ENCODE measurements at regions not wholly inside any gene's neighbourhood (a gene's known extent, or its start where the extent isn't known, plus 50 kb on each side); places are given as distances from the start of the nearest gene placed in this dataset.

DNA sequence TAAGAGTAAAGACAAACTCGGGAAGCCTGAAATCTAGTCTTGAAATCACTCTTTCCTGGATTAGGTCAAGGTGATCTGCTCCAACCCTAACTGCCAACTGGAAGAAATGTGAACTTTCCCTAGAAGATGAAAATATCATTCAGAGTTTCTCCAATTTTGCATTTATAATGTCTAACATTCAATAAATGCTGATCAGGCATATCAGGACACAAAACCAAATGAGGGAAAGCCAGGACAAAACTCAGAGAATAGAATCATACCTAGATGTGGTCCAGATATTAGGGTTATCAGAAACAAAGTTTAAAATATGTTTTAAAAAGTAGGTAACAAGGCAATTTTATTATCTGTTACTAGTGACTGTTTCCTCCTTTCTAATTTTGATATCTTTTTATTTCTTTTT is 335.5 kb upstream of the MAP3K7 start:
- Histone ChIP-seq H3K9me3 (no peaks in the 10 kb centered on the region), H3K36me3 (no peaks in the 10 kb centered on the region), H3K4me3 (no peak overlapping the region), H3K4me1 (no peaks in the 10 kb centered on the region), H3K27me3 (no peaks in the 10 kb centered on the region), H3K27ac (no peak overlapping the region)
- DNase-seq (no peak), ATAC-seq (ENCODE audit: low FRiP score in 2 of 2) (no peak)
- TF ChIP-seq EP300 (IDR thresholded peaks at IDR 0.05) (no peak), POLR2AphosphoS5 (IDR thresholded peaks at IDR 0.05) (no peak), POLR2A (IDR thresholded peaks at IDR 0.05) (no peak)
- TF ChIP-seq, protein P1, sequence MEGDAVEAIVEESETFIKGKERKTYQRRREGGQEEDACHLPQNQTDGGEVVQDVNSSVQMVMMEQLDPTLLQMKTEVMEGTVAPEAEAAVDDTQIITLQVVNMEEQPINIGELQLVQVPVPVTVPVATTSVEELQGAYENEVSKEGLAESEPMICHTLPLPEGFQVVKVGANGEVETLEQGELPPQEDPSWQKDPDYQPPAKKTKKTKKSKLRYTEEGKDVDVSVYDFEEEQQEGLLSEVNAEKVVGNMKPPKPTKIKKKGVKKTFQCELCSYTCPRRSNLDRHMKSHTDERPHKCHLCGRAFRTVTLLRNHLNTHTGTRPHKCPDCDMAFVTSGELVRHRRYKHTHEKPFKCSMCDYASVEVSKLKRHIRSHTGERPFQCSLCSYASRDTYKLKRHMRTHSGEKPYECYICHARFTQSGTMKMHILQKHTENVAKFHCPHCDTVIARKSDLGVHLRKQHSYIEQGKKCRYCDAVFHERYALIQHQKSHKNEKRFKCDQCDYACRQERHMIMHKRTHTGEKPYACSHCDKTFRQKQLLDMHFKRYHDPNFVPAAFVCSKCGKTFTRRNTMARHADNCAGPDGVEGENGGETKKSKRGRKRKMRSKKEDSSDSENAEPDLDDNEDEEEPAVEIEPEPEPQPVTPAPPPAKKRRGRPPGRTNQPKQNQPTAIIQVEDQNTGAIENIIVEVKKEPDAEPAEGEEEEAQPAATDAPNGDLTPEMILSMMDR (IDR thresholded peaks at IDR 0.05): no peak
- WGBS, 2 donors: 81 to 85% methylated on average over 1 of the region's 1 CpG

DNA sequence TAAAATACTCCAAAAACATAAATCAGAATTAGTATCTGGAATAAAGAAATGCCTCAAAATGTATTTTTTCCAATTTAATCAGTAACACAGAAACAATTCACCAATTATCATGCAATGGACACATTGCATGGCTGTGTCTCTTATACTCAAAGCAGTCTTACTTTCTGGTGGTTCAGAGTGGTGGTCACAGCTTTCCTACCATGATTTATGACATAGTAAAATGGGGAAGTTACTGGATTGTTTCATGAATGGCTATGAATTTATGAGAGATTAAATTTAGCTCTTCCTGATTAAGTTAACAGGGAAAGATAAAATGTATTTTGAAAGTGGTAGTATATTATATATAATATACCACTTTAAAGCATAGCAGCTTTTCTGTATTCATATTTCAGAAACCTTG is 331.5 kb upstream of the MAP3K7 start:
- Histone ChIP-seq H3K27me3 (no peaks in the 10 kb centered on the region), H3K27ac (no peak overlapping the region), H3K4me1 (no peaks in the 10 kb centered on the region), H3K36me3 (no peaks in the 10 kb centered on the region), H3K9me3 (no peaks in the 10 kb centered on the region), H3K4me3 (no peak overlapping the region)
- TF ChIP-seq, protein P1 (IDR thresholded peaks at IDR 0.05): no peak
- no peak for DNase-seq
- no peak for ATAC-seq (ENCODE audit: low FRiP score in 2 of 2)

- Histone ChIP-seq H3K4me3 (no peak overlapping the region), H3K36me3 (no peaks in the 10 kb centered on the region), H3K9me3 (no peaks in the 10 kb centered on the region), H3K4me1 (no peaks in the 10 kb centered on the region), H3K27ac (no peak overlapping the region), H3K27me3 (no peaks in the 10 kb centered on the region)
- ATAC-seq (ENCODE audit: low FRiP score in 2 of 2) (no peak), DNase-seq (no peak)
- TF ChIP-seq EP300 (IDR thresholded peaks at IDR 0.05): no peak
- no peak for TF ChIP-seq POLR2A (IDR thresholded peaks at IDR 0.05)
Observed at GRCh38 chr6:90917376-90917775, 330.5 kb upstream of the MAP3K7 start.

DNA sequence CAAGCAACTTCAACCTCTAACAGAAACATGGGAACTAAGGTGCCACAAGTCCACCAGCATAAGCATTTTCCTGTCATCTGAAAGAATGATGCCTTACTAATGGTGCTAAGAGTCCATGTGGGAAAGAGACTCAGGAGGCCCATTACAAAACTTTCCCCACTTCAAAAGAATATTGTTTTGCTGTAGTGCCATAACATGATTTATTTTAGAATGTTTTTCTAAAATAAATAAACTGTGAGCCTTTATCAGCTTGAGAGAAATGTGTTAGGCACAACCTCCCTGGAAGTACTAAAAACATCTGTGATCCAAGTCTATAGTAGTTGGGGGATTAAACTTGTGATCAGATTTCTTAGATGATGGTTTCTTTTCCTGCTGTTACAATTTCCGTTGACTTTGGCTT is 330.1 kb upstream of the MAP3K7 start:
- Histone ChIP-seq H3K4me3 (no peak overlapping the region), H3K4me1 (no peaks in the 10 kb centered on the region), H3K36me3 (no peaks in the 10 kb centered on the region), H3K9me3 (no peaks in the 10 kb centered on the region), H3K27me3 (no peaks in the 10 kb centered on the region), H3K27ac (no peak overlapping the region)
- TF ChIP-seq, protein P1 (IDR thresholded peaks at IDR 0.05): no peak
- TF ChIP-seq POLR2AphosphoS5 (IDR thresholded peaks at IDR 0.05) (no peak), POLR2A (IDR thresholded peaks at IDR 0.05) (no peak), EP300 (IDR thresholded peaks at IDR 0.05) (no peak)
- 47 to 49% methylated on average over 1 of the region's 1 CpG for WGBS, 2 donors
- DNase-seq (no peak), ATAC-seq (ENCODE audit: low FRiP score in 2 of 2) (no peak)

DNA sequence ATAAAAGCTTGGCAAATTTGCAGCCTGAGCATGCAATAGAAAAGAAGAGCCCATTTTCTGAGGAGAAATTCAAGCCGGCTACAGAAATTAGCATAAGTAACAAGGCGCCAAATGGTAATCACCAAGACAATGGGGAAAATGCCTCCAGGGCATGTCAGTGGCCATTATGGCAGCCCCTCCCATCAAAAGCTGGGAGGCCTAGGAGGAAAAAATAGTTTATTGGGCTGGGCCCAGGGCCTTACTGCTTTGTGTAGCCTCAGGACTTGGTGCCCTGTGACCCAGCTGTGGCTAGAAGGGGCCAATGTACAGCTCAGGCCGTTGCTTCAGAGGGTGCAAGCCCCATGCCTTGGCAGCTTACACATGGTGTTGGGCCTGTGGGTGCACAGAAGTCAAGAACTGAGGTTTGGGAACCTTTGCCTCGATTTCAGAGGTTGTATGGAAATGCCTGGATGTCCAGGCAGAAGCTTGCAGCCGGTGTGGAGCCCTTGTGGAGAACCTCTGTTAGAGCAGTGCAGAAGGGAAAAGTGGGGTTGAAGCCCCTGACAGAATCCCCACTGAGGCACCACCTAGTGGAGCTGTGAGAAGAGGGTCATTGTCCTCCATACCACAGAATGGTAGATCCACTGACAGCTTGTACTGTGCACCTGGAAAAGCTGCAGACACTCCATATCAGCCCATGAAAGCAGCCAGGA is 328.5 kb upstream of the MAP3K7 start:
- H3K9me3 ChIP-seq: no peaks in the 10 kb centered on the region
- H3K4me3 ChIP-seq: no peak overlapping the region
- H3K27ac ChIP-seq: no peak overlapping the region
- DNase-seq (no peak), ATAC-seq (ENCODE audit: low FRiP score in 2 of 2) (no peak)
- no peaks in the 10 kb centered on the region for H3K27me3 ChIP-seq
- no peaks in the 10 kb centered on the region for H3K4me1 ChIP-seq
- TF ChIP-seq POLR2AphosphoS5 (IDR thresholded peaks at IDR 0.05) (no peak), EP300 (IDR thresholded peaks at IDR 0.05) (no peak), POLR2A (IDR thresholded peaks at IDR 0.05) (no peak)
- TF ChIP-seq, protein P1 (IDR thresholded peaks at IDR 0.05): no peak
- WGBS, 2 donors: 92 to 95% methylated on average over 3 to 5 of the region's 5 CpGs
- H3K36me3 ChIP-seq: no peaks in the 10 kb centered on the region

Data from upper lobe of left lung (tissue), 6 donors.